Panc1 (cell line): ENCODE measurements at regions not wholly inside any gene's neighbourhood (a gene's known extent, or its start where the extent isn't known, plus 50 kb on each side); places are given as distances from the start of the nearest gene placed in this dataset.

Experiments
- ATAC-seq: fragments of 200-7000 bp; cut with Tn5 transposase; 2 replicates; pipeline ENCODE4 v1.9.1; 2020; ENCODE audit warnings: mild to moderate bottlenecking, moderate library complexity
- BruUV-seq: library from RNA; stranded (reverse); fragments of 400-500 nt; replicated peaks from 2 replicates; lab custom pipeline; 2021; lab: Mats Ljungman, UMichigan
- CTCF ChIA-PET: fragments of 300-600 bp; sonication (Branson Sonifier 250); formaldehyde crosslinking; loops from one replicate; lab custom pipeline; 2022; ENCODE audit warnings: antibody characterized with exemption; lab: Charles Lee
- POLR2A ChIA-PET: fragments of 300-600 bp; sonication (Branson Sonifier 250); formaldehyde crosslinking; loops from one replicate; lab custom pipeline; 2022; ENCODE audit warnings: antibody characterized with exemption; lab: Charles Lee
- DNase-seq: peaks from one replicate; pipeline ENCODE4 v3.0.0-alpha.2; 2010; ENCODE audit warnings: low read depth, low spot score
- H3K27ac ChIP-seq: 2 replicates; pipeline ENCODE4 v1.5.1; 2011; ENCODE audit warnings: mild to moderate bottlenecking, low read length, inconsistent platforms
- H3K27me3 ChIP-seq: fragments of 200-500 bp; sonication (Bioruptor generic); 2 replicates; pipeline ENCODE4 v1.6.0; 2014; ENCODE audit warnings: low read length, inconsistent platforms; ENCODE audit not compliant: control insufficient read depth, insufficient read depth
- H3K36me3 ChIP-seq: fragments of 200-500 bp; sonication (Bioruptor generic); 2 replicates; pipeline ENCODE4 v1.5.1; 2014; ENCODE audit warnings: inconsistent platforms, mild to moderate bottlenecking, low read length, moderate library complexity; ENCODE audit not compliant: control insufficient read depth, insufficient read depth
- H3K4me1 ChIP-seq: 2 replicates; pipeline ENCODE4 v1.5.1; 2011; ENCODE audit warnings: inconsistent platforms, mild to moderate bottlenecking, low read length, moderate library complexity; ENCODE audit not compliant: control insufficient read depth, insufficient read depth
- H3K4me3 ChIP-seq, 2 experiments: 2 replicates each; pipeline ENCODE4 v1.5.1; 2011 to 2012; ENCODE audit warnings: low read depth in 2 of 2, low read length in 2 of 2, mild to moderate bottlenecking in 2 of 2, inconsistent platforms in 1 of 2, moderate library complexity in 1 of 2
- H3K9me3 ChIP-seq: fragments of 200-500 bp; sonication (Bioruptor generic); 2 replicates; pipeline ENCODE4 v1.5.1; 2014; ENCODE audit warnings: low read depth, mild to moderate bottlenecking, inconsistent platforms, low read length, moderate library complexity; ENCODE audit not compliant: control insufficient read depth, insufficient read depth
- CTCF ChIP-seq: fragments of 450-650 bp; IDR thresholded peaks from 2 replicates; pipeline ENCODE4 v1.5.1; 2017; ENCODE audit warnings: mild to moderate bottlenecking
- POLR2AphosphoS5 ChIP-seq: IDR thresholded peaks from 2 replicates; pipeline ENCODE4 v1.6.1; 2012; ENCODE audit warnings: mild to moderate bottlenecking, low read depth, low read length, moderate library complexity
- SIN3A ChIP-seq: IDR thresholded peaks from 2 replicates; pipeline ENCODE4 v1.6.1; 2012; ENCODE audit warnings: low read depth, mild to moderate bottlenecking, low read length, moderate library complexity, borderline replicate concordance; ENCODE audit not compliant: insufficient read depth
- TCF7L2 ChIP-seq: IDR thresholded peaks from 2 replicates; pipeline ENCODE4 v1.6.1; 2011; ENCODE audit warnings: mild to moderate bottlenecking, low read depth, low read length, inconsistent platforms
- in situ Hi-C: cut with HindIII; loops from 2 replicates; pipeline ENCODE4 v1.10.0; 2016; ENCODE audit warnings: low sequenced_read_pairs, low pct_unique_long_range_greater_than_20kb
- intact Hi-C: fragments of 100-400 bp; cut with micrococcal nuclease; formaldehyde crosslinking; loops from one replicate; pipeline ENCODE4 v1.10.0; 2022; ENCODE audit not compliant: unreplicated experiment
- TF ChIP-seq, protein P1 (sequence below), 2 experiments: IDR thresholded peaks; 2 replicates each; pipeline ENCODE4 v1.6.1; 2011 to 2012; ENCODE audit warnings: low read depth in 2 of 2, control low read depth in 1 of 2, low read length in 1 of 2, mild to moderate bottlenecking in 1 of 2, moderate library complexity in 1 of 2; ENCODE audit not compliant: insufficient read depth in 1 of 2

- Histone ChIP-seq H3K27ac (no peak overlapping the region), H3K36me3 (no peaks in the 10 kb centered on the region), H3K4me3 (no peak overlapping the region), H3K4me1 (no peaks in the 10 kb centered on the region), H3K9me3 (no peaks in the 10 kb centered on the region), H3K27me3 (no peaks in the 10 kb centered on the region)
- intact Hi-C loops (no loop called here), in situ Hi-C loops (no loop called here)
- CTCF ChIA-PET, result no interaction called here
- BruUV-seq, result no TSS peak
- POLR2A ChIA-PET, result no interaction called here
- TF ChIP-seq CTCF (no peak), TCF7L2 (no peak), SIN3A (no peak), POLR2AphosphoS5 (no peak)
- TF ChIP-seq, protein P1, sequence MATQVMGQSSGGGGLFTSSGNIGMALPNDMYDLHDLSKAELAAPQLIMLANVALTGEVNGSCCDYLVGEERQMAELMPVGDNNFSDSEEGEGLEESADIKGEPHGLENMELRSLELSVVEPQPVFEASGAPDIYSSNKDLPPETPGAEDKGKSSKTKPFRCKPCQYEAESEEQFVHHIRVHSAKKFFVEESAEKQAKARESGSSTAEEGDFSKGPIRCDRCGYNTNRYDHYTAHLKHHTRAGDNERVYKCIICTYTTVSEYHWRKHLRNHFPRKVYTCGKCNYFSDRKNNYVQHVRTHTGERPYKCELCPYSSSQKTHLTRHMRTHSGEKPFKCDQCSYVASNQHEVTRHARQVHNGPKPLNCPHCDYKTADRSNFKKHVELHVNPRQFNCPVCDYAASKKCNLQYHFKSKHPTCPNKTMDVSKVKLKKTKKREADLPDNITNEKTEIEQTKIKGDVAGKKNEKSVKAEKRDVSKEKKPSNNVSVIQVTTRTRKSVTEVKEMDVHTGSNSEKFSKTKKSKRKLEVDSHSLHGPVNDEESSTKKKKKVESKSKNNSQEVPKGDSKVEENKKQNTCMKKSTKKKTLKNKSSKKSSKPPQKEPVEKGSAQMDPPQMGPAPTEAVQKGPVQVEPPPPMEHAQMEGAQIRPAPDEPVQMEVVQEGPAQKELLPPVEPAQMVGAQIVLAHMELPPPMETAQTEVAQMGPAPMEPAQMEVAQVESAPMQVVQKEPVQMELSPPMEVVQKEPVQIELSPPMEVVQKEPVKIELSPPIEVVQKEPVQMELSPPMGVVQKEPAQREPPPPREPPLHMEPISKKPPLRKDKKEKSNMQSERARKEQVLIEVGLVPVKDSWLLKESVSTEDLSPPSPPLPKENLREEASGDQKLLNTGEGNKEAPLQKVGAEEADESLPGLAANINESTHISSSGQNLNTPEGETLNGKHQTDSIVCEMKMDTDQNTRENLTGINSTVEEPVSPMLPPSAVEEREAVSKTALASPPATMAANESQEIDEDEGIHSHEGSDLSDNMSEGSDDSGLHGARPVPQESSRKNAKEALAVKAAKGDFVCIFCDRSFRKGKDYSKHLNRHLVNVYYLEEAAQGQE (IDR thresholded peaks at IDR 0.05; ENCODE audit: insufficient read depth in 1 of 2, low read depth in 2 of 2, low read length in 1 of 2), result no peak
- DNase-seq (no peak), ATAC-seq (no peak)
Observed at GRCh38 chr13:84524586-84524985, 642.3 kb upstream of the SLITRK1 start.

GRCh38 chr13:84500016-84500415 is 617.7 kb upstream of the SLITRK1 start:
- in situ Hi-C loops, result no loop called here
- H3K4me1 ChIP-seq, result no peaks in the 10 kb centered on the region
- no peaks in the 10 kb centered on the region for H3K36me3 ChIP-seq
- no peaks in the 10 kb centered on the region for H3K27me3 ChIP-seq
- POLR2A ChIA-PET, result no interaction called here
- no TSS peak for BruUV-seq
- ATAC-seq, result no peak
- no peak overlapping the region for H3K27ac ChIP-seq
- no peak for TF ChIP-seq CTCF
- no peak for TF ChIP-seq TCF7L2
- TF ChIP-seq, protein P1 (IDR thresholded peaks at IDR 0.05; ENCODE audit: insufficient read depth in 1 of 2, low read depth in 2 of 2, low read length in 1 of 2), result no peak
- no peak for TF ChIP-seq SIN3A
- TF ChIP-seq POLR2AphosphoS5, result no peak
- CTCF ChIA-PET, result no interaction called here
- no peaks in the 10 kb centered on the region for H3K9me3 ChIP-seq
- H3K4me3 ChIP-seq, result no peak overlapping the region
- no peak for DNase-seq
- intact Hi-C loops, result no loop called here
